ENCODE measurements at regions not wholly inside any gene's neighbourhood (a gene's known extent, or its start where the extent isn't known, plus 50 kb on each side); places are given as distances from the start of the nearest gene placed in this dataset.

DNA sequence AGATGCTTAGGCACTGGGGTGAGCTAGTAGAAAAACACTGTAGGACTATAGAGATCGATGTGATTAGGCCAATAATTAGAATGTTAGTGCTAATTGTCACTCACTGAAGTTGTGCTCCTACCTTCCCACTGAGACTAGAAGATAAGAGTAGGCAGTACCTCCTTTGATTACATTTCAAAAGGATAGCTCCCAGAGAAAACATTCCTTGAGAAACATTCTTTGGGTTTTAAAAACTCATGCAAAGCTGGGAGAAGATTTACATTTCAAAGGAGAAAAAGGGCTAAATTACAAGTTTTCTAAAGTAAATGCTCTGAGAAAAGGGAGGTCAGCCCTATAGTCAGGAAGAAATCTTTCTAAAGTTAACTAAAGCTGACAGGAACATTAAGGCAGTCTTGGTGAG lies 860.3 kb upstream of the NDST4 start:
- Histone ChIP-seq H3K4me3 (no peak overlapping the region), H3K27me3 (no peaks in the 10 kb centered on the region), H3K4me1 (no peaks in the 10 kb centered on the region), H3K27ac (no peak overlapping the region), H3K36me3 (no peaks in the 10 kb centered on the region), H3K9me3 (no peaks in the 10 kb centered on the region)
- no peak for DNase-seq
- intact Hi-C loops (cut with DNase I; ENCODE audit: low total_unique reads), result no loop called here
- WGBS, 5 donors, result 2 to 10% (median 3%) methylated on average over 1 of the region's 1 CpG
- no peak for TF ChIP-seq POLR2A (IDR thresholded peaks at IDR 0.05)
- no peak for TF ChIP-seq EP300 (IDR thresholded peaks at IDR 0.05)
- TF ChIP-seq, protein P1, sequence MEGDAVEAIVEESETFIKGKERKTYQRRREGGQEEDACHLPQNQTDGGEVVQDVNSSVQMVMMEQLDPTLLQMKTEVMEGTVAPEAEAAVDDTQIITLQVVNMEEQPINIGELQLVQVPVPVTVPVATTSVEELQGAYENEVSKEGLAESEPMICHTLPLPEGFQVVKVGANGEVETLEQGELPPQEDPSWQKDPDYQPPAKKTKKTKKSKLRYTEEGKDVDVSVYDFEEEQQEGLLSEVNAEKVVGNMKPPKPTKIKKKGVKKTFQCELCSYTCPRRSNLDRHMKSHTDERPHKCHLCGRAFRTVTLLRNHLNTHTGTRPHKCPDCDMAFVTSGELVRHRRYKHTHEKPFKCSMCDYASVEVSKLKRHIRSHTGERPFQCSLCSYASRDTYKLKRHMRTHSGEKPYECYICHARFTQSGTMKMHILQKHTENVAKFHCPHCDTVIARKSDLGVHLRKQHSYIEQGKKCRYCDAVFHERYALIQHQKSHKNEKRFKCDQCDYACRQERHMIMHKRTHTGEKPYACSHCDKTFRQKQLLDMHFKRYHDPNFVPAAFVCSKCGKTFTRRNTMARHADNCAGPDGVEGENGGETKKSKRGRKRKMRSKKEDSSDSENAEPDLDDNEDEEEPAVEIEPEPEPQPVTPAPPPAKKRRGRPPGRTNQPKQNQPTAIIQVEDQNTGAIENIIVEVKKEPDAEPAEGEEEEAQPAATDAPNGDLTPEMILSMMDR (IDR thresholded peaks at IDR 0.05), result no peak
- TF ChIP-seq POLR2AphosphoS5 (IDR thresholded peaks at IDR 0.05), result no peak

DNA sequence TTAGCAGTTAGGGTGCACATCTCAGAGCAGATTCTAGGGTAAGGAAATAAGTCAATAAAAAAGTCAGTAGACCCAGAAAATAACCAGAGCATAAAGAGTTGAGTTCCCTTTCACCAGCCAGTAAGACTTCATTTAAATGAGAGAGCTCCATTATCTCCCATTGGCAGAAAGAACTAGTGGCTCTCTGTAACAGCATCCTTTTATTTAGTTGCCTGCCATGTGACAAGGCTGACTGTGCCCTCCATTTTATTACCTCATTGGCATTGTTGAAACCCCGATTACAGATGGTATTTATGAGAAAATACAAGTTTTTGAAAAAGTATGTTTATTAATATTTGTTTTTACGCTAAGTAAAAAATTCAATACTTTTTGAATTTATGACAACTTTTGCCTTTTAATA lies 859.5 kb upstream of the NDST4 start:
- WGBS, 5 donors, result 76 to 88% (median 85%) methylated on average over 2 of the region's 2 CpGs
- Histone ChIP-seq H3K4me3 (no peak overlapping the region), H3K36me3 (no peaks in the 10 kb centered on the region), H3K27me3 (no peaks in the 10 kb centered on the region), H3K27ac (no peak overlapping the region), H3K4me1 (no peaks in the 10 kb centered on the region), H3K9me3 (no peaks in the 10 kb centered on the region)
- DNase-seq, result no peak
- intact Hi-C loops (cut with DNase I; ENCODE audit: low total_unique reads), result no loop called here
- no peak for TF ChIP-seq EP300 (IDR thresholded peaks at IDR 0.05)
- TF ChIP-seq, protein P1 (IDR thresholded peaks at IDR 0.05), result no peak
- TF ChIP-seq POLR2A (IDR thresholded peaks at IDR 0.05), result no peak
- no peak for TF ChIP-seq POLR2AphosphoS5 (IDR thresholded peaks at IDR 0.05)

DNA sequence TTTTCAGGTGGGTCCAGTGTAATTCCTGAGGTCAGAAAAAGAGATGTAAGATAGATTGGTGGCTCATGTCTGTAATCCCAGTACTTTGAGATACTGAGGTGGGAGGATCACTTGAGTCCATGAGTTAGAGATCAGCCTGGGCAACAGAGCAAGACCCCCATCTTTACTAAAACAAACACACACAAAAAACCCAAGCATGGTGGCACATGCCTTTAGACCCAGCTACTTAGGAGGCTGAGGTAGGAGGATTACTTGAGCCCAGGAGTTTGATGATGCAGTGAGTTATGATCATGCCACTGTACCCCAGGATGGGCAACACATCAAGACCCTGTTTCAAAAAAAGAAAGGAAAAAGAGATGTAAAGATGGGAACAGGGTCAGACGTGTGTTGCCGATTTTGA lies 857.4 kb upstream of the NDST4 start:
- intact Hi-C loops (cut with DNase I; ENCODE audit: low total_unique reads), result no loop called here
- Histone ChIP-seq H3K4me3 (no peak overlapping the region), H3K27ac (no peak overlapping the region), H3K27me3 (no peaks in the 10 kb centered on the region), H3K4me1 (no peaks in the 10 kb centered on the region), H3K36me3 (no peaks in the 10 kb centered on the region), H3K9me3 (no peaks in the 10 kb centered on the region)
- no peak for DNase-seq
- TF ChIP-seq, protein P1 (IDR thresholded peaks at IDR 0.05), result no peak
- TF ChIP-seq POLR2AphosphoS5 (IDR thresholded peaks at IDR 0.05), result no peak
- no peak for TF ChIP-seq POLR2A (IDR thresholded peaks at IDR 0.05)
- no peak for TF ChIP-seq EP300 (IDR thresholded peaks at IDR 0.05)
- 88 to 94% (median 89%) methylated on average over 2 of the region's 2 CpGs for WGBS, 5 donors

DNA sequence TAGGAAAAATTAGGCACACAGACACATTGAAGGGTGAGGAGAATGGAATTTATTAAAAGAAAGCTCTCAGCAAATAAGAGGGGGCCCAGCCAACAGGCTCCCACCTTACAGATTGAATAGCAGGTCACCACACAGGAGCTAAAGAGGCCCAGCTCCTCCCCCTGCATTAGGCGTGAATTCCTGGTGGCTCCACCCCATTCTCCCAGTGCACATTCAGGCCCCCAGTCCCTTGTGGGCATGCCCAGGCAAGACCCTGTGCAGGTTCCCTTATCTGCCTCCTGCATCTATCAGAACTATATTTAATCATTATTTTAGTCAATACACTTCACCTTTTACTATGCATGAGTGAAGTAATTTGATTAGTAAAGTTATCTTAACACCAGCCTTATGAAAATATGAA lies 856.3 kb upstream of the NDST4 start:
- H3K36me3 ChIP-seq, result no peaks in the 10 kb centered on the region
- intact Hi-C loops (cut with DNase I; ENCODE audit: low total_unique reads), result no loop called here
- no peaks in the 10 kb centered on the region for H3K9me3 ChIP-seq
- 56 to 91% (median 67%) methylated on average over 1 of the region's 1 CpG for WGBS, 5 donors
- H3K4me1 ChIP-seq, result no peaks in the 10 kb centered on the region
- H3K27me3 ChIP-seq, result no peaks in the 10 kb centered on the region
- no peak for DNase-seq
- H3K27ac ChIP-seq, result no peak overlapping the region
- no peak overlapping the region for H3K4me3 ChIP-seq
- TF ChIP-seq POLR2A (IDR thresholded peaks at IDR 0.05) (no peak), POLR2AphosphoS5 (IDR thresholded peaks at IDR 0.05) (no peak), EP300 (IDR thresholded peaks at IDR 0.05) (no peak)
- TF ChIP-seq, protein P1 (IDR thresholded peaks at IDR 0.05), result no peak
